ENCODE measurements at regions not wholly inside any gene's neighbourhood (a gene's known extent, or its start where the extent isn't known, plus 50 kb on each side); places are given as distances from the start of the nearest gene placed in this dataset.

DNA sequence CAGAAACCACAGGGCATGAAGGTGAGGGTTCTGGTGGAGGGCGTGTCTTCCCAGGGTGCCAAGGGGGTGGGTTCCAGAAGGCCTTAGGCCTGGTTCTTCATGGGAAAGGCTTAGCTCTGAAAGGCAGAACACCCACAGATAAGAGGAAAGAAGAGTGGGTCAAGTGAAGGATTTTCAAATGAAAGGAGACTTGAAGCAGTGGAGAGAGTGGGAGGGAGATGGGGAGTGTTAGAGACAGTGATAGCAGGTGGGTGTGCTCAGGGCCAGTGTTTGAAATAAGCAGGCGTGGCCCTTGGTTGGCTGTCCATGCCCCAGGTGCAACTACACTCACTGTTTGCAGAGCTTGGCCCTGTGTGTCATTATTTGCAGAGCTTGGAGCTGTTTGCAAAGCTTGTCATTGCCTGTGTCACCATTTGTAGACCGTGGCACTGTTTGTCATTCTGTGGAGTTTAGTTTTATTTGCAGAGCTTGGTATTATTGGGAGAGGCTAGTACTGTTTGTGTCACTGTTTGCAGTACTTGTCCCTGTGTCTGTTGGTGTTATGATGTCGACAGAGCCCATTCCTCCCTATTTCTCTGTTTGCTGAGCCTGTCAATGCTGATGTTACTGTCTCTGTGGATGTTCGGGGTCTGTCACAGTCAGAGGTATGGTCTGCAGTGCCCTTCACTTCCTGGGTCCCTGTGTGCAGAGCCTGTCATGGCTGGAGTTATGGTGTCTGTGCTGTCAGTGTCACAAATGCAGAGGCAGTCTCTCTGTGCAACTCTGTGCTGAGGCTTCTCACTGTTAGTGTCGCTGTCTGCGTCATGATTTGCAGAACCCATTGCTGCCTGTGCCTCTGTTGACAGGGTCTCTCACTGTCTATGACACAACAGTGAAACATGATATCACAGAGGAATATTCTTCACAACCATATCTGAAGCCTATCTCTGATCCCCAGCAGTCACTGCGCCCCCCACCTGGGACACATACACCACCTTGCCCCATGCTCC lies 127.7 kb upstream of the LRFN2 start:
- Histone ChIP-seq H3K27ac (no peak overlapping the region), H3K4me2 (peak overlapping the region; percentile 39; the same call in 2 of the 3 replicates), H3K9me3 (no peaks in the 10 kb centered on the region), H3K4me3 (no peak overlapping the region), H3K4me1 (peaks cover 13% of the 10 kb centered on the region; the same call in 2 of the 3 replicates)
- ATAC-seq (peak; percentile 67 to 72), FAIRE-seq (no peak), DNase-seq (ENCODE audit: low read depth in 1 of 2, low spot score in 1 of 2) (peak; percentile 18 to 56)
- CTCF ChIA-PET = no interaction called here
- POLR2A ChIA-PET = no interaction called here
- WGBS (ENCODE audit: missing lambda C conversion rate) = 41% methylated on average over 8 of the region's 8 CpGs
- TF ChIP-seq SREBF2 (IDR thresholded peaks at IDR 0.05) (no peak), HEYL (CRISPR knock-in tag; IDR thresholded peaks at IDR 0.05) (no peak), FOSL2 (IDR thresholded peaks at IDR 0.05) (no peak), FOSL2 (CRISPR knock-in tag; IDR thresholded peaks at IDR 0.05) (0 out of 2 replicates have a peak, but pooled peaks have one; percentile 10), PHF8 (IDR thresholded peaks at IDR 0.05; ENCODE audit: borderline replicate concordance, low read depth) (no peak)

DNA sequence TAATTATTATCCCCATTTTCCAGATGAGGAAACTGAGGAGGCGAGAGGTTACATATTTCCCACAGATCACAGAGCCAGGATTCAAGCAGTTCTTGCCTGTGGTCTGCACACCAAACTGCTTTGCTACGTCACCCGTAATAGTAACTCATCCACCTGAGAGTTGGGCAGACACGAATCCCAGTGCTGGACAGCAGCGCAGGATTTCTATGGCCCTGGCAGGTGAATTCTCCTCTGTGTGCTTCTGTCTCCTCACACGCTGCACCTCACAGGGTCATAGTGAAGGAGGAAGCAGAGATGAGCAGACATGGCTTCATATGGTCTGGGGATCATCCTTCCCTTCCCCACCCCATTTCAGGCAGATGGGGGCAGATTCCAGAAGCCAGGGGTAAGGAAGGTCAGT lies 127.0 kb upstream of the LRFN2 start:
- ChIA-PET POLR2A (no interaction called here), CTCF (no interaction called here)
- H3K4me1 ChIP-seq = peaks cover 13% of the 10 kb centered on the region; the same call in 2 of the 3 replicates
- H3K4me3 ChIP-seq = no peak overlapping the region
- WGBS (ENCODE audit: missing lambda C conversion rate) = 85% methylated on average over 5 of the region's 6 CpGs
- FAIRE-seq = no peak
- DNase-seq (ENCODE audit: low read depth in 1 of 2, low spot score in 1 of 2) = no peak
- no peak for ATAC-seq
- H3K9me3 ChIP-seq = no peaks in the 10 kb centered on the region
- TF ChIP-seq CHD4 (IDR thresholded peaks at IDR 0.05; ENCODE audit: borderline replicate concordance) = no peak
- TF ChIP-seq, protein P1, sequence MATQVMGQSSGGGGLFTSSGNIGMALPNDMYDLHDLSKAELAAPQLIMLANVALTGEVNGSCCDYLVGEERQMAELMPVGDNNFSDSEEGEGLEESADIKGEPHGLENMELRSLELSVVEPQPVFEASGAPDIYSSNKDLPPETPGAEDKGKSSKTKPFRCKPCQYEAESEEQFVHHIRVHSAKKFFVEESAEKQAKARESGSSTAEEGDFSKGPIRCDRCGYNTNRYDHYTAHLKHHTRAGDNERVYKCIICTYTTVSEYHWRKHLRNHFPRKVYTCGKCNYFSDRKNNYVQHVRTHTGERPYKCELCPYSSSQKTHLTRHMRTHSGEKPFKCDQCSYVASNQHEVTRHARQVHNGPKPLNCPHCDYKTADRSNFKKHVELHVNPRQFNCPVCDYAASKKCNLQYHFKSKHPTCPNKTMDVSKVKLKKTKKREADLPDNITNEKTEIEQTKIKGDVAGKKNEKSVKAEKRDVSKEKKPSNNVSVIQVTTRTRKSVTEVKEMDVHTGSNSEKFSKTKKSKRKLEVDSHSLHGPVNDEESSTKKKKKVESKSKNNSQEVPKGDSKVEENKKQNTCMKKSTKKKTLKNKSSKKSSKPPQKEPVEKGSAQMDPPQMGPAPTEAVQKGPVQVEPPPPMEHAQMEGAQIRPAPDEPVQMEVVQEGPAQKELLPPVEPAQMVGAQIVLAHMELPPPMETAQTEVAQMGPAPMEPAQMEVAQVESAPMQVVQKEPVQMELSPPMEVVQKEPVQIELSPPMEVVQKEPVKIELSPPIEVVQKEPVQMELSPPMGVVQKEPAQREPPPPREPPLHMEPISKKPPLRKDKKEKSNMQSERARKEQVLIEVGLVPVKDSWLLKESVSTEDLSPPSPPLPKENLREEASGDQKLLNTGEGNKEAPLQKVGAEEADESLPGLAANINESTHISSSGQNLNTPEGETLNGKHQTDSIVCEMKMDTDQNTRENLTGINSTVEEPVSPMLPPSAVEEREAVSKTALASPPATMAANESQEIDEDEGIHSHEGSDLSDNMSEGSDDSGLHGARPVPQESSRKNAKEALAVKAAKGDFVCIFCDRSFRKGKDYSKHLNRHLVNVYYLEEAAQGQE (IDR thresholded peaks at IDR 0.05) = 0 out of 2 replicates have a peak, but pooled peaks have one; percentile 12
- TF ChIP-seq, protein P2, sequence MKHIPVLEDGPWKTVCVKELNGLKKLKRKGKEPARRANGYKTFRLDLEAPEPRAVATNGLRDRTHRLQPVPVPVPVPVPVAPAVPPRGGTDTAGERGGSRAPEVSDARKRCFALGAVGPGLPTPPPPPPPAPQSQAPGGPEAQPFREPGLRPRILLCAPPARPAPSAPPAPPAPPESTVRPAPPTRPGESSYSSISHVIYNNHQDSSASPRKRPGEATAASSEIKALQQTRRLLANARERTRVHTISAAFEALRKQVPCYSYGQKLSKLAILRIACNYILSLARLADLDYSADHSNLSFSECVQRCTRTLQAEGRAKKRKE (CRISPR knock-in tag; IDR thresholded peaks at IDR 0.05; ENCODE audit: low read depth) = no peak
- H3K27ac ChIP-seq = no peak overlapping the region
- peak overlapping the region; percentile 39; the same call in 1 of the 3 replicates for H3K4me2 ChIP-seq

DNA sequence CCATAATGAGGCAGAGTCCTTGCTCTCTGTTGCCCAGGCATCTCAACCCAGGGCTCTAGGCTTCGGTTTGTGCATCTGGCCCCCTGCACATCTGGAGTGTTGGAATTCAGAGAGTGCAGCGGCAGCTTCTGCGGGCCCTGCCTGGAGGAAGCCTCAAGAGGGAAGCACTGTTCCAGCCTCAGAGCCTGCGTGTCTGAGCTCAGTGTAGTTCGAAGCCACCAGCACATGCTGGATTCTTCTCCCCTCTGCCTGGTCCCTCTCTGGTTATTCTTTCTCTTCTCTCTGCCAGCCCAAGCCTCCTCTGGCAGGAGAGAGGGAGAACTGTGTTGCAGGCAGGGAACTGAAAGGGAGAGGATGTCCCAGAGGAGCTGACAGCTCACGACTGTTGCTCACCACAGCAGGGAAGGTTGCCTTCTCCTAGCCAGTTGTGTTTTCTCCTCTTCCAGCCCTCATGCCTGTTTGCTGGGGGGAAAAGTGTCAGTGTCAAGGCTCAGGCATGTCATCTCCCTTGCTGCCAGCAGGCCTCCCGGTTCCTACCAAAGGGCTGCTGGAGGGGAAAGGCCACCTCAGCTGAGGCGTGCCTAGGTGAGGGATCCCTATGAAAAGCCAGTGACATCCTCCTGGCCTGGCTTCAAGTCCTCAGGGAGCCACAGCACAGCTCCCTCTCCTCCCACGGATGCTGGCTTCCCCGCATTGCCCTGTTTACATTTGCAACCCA lies 126.0 kb upstream of the LRFN2 start:
- no peak overlapping the region for H3K4me2 ChIP-seq
- no peaks in the 10 kb centered on the region for H3K9me3 ChIP-seq
- ChIA-PET CTCF (interaction anchor here (1.0 kb wide), 1 partner anchor 68 kb away, joined by 3 read pairs; no protein-coding TSS in a partner anchor), POLR2A (no interaction called here)
- FAIRE-seq (no peak), ATAC-seq (peak in 1 of 2 experiments; percentile 38; a peak in 2 of 6 replicates), DNase-seq (ENCODE audit: low read depth in 1 of 2, low spot score in 1 of 2) (no peak)
- WGBS (ENCODE audit: missing lambda C conversion rate) = 74% methylated on average over 6 of the region's 10 CpGs
- no peak overlapping the region for H3K4me3 ChIP-seq
- H3K4me1 ChIP-seq = peaks cover 13% of the 10 kb centered on the region; the same call in 2 of the 3 replicates
- TF ChIP-seq NFE2L2 (conservative IDR thresholded peaks at IDR 0.05; ENCODE audit: low read length) = no peak
- TF ChIP-seq, protein P3, sequence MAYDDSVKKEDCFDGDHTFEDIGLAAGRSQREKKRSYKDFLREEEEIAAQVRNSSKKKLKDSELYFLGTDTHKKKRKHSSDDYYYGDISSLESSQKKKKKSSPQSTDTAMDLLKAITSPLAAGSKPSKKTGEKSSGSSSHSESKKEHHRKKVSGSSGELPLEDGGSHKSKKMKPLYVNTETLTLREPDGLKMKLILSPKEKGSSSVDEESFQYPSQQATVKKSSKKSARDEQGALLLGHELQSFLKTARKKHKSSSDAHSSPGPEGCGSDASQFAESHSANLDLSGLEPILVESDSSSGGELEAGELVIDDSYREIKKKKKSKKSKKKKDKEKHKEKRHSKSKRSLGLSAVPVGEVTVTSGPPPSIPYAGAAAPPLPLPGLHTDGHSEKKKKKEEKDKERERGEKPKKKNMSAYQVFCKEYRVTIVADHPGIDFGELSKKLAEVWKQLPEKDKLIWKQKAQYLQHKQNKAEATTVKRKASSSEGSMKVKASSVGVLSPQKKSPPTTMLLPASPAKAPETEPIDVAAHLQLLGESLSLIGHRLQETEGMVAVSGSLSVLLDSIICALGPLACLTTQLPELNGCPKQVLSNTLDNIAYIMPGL (CRISPR knock-in tag; IDR thresholded peaks at IDR 0.05; ENCODE audit: borderline replicate concordance) = no peak
- TF ChIP-seq RAD21 (conservative IDR thresholded peaks at IDR 0.05 in 1 of 2, IDR thresholded peaks at IDR 0.05 in 1 of 2) = 0 out of 5 replicates have a peak, but pooled peaks of 1 of the 2 experiments have one; percentile 7
- TF ChIP-seq RFX5 (IDR thresholded peaks at IDR 0.05) = no peak
- TF ChIP-seq ZNF302 (CRISPR knock-in tag; IDR thresholded peaks at IDR 0.05) = no peak
- TF ChIP-seq POLR2A (IDR thresholded peaks at IDR 0.05; ENCODE audit: low read length) = no peak
- TF ChIP-seq, protein P4, sequence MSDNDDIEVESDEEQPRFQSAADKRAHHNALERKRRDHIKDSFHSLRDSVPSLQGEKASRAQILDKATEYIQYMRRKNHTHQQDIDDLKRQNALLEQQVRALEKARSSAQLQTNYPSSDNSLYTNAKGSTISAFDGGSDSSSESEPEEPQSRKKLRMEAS (IDR thresholded peaks at IDR 0.05) = no peak
- H3K27ac ChIP-seq = no peak overlapping the region
